ENCODE measurements at regions not wholly inside any gene's neighbourhood (a gene's known extent, or its start where the extent isn't known, plus 50 kb on each side); places are given as distances from the start of the nearest gene placed in this dataset.

DNA sequence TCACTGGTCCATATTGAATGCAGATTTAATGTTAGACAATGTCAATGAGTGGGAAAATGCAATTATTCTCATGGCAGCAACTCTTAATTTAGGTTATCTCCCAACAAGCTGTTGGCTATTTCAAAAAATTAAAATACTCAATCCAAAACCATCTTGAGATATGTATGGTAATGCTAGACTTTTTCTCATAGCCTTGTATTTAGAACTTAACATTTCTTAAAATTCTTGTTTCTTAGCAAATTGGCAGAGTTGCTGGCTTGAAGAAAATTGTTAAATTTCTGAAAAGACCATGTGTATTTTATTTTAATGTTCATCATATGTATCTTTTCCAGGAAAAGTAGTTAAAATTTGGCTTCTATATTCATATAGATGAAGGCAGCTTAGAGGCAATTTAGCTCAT is 1355.1 kb downstream of the PCDH9 start:
- H3K27ac ChIP-seq: no peak overlapping the region
- no peak for TF ChIP-seq ZFX (IDR thresholded peaks at IDR 0.05; ENCODE audit: borderline replicate concordance)
- TF ChIP-seq, protein P1, sequence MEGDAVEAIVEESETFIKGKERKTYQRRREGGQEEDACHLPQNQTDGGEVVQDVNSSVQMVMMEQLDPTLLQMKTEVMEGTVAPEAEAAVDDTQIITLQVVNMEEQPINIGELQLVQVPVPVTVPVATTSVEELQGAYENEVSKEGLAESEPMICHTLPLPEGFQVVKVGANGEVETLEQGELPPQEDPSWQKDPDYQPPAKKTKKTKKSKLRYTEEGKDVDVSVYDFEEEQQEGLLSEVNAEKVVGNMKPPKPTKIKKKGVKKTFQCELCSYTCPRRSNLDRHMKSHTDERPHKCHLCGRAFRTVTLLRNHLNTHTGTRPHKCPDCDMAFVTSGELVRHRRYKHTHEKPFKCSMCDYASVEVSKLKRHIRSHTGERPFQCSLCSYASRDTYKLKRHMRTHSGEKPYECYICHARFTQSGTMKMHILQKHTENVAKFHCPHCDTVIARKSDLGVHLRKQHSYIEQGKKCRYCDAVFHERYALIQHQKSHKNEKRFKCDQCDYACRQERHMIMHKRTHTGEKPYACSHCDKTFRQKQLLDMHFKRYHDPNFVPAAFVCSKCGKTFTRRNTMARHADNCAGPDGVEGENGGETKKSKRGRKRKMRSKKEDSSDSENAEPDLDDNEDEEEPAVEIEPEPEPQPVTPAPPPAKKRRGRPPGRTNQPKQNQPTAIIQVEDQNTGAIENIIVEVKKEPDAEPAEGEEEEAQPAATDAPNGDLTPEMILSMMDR (IDR thresholded peaks at IDR 0.05): no peak

DNA sequence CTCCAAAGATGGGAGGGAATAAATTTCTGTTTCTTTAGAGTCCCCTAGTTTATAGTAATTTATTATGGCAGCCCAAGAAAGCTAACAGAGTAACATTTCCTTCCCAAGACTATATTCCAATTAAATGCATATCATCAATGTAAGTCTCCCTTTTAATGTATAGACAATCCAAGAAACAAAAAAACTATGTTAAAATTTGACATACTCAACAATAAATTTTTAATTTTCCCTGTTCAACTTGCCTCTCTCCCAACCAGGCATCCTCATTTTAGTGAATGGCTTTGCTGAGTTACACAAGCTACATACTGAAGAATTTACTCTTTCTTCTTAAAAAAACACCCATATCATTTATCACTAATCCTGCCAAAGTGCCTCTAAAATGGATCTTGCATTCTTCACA is 1357.7 kb downstream of the PCDH9 start:
- TF ChIP-seq, protein P1 (IDR thresholded peaks at IDR 0.05): no peak
- TF ChIP-seq ZFX (IDR thresholded peaks at IDR 0.05; ENCODE audit: borderline replicate concordance): no peak
- no peak overlapping the region for H3K27ac ChIP-seq

DNA sequence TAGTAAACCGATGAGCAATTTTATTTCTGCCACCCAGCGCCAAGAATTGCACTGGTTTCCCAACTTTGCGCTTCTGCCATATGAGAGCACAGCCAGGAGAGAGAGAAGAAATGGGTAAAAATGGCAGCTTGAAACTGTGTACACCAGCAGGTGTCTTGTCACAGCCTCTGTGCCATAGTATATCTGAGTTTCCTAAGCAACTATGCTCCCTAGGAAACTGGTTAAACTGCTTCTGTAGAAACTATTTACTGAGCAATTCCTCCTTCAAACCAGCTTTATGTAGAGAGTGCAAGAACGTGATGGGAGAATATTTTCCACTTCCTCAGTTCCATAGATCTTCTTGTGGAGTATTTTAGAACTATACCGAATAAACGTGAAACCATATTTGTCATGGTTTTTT is 1361.3 kb downstream of the PCDH9 start:
- no peak for TF ChIP-seq ZFX (IDR thresholded peaks at IDR 0.05; ENCODE audit: borderline replicate concordance)
- TF ChIP-seq, protein P1 (IDR thresholded peaks at IDR 0.05): no peak

DNA sequence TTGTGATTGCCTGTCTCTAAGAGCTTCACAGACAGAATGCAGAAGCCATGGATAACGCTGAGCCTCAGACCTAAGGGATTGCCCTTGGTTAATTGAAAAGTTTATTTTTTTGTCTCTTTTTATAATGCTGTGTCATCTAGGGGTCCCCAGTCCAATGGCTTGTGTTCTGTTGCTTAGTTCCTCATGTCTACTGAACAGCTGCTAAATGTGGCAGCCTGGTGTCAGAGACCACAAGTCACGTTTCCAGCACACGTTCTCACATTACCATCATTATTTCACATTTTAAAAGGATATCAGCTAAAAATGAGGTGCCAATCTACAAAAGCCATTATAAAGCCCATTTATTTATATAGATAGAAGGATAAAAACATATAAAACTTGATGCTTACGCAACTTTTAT is 1362.0 kb downstream of the PCDH9 start:
- no peak for TF ChIP-seq ZFX (IDR thresholded peaks at IDR 0.05; ENCODE audit: borderline replicate concordance)
- TF ChIP-seq, protein P1 (IDR thresholded peaks at IDR 0.05): no peak
- H3K27ac ChIP-seq: no peak overlapping the region

More for the DNA sequence above, 1361.3 kb downstream of the PCDH9 start:
- H3K27ac ChIP-seq: no peak overlapping the region

DNA sequence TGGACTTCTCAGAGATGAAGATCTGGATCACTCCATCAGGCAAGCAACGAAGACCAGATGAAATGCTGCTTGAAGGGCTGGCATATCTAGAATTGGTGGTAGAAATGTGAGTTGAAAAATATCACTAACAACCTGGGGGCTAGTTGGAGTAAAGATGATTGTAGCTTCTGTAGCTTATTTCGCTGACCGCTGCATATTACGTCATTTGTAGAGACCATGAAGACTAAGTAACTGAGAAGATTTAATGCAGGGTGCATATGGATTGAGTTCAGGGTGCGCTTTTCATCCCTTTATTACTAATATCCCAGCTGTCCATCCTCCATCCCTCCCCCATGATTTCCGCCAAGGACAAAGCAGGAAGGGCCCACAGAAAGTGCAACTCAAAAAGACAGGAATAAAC is 1364.0 kb downstream of the PCDH9 start:
- TF ChIP-seq, protein P1 (IDR thresholded peaks at IDR 0.05): no peak
- TF ChIP-seq ZFX (IDR thresholded peaks at IDR 0.05; ENCODE audit: borderline replicate concordance): no peak
- no peak overlapping the region for H3K27ac ChIP-seq

DNA sequence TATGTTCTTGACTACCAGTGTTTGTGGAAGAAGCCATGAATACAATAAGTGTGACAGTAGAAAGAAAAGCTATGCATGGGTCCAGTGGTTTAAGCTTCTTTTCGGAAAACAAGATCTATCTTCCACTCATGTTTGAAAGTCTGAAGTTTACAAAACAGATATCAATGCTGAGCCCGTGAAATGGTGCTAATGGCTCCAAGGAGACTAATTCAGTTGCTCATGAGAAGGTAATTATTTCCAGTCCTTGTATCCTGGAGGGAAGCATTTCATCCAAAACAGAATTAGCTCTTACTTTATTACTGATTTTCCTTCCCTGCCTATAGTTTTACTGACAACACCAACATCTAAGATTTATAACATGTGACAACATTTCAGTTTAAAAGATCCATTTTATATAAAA is 1364.9 kb downstream of the PCDH9 start:
- TF ChIP-seq, protein P1 (IDR thresholded peaks at IDR 0.05): no peak
- TF ChIP-seq ZFX (IDR thresholded peaks at IDR 0.05; ENCODE audit: borderline replicate concordance): no peak
- H3K27ac ChIP-seq: no peak overlapping the region

DNA sequence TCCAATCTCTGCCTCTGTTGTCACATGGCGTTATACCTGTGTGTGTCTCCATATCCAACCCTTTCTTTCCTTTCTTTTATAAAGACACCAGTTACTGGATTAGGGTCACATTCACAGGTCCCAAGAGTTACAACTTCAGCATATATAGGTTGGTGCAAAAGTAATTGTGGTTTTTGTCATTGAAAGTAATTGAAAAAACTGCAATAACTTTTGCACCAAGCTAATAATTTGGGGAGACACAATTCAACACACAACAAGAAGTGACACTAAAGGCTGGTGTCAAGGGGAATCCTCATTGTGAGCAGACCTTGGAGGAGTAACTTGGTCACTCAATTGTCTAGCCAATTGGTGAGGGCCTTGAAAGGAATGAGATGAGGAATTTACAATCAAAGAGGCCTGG is 1366.1 kb downstream of the PCDH9 start:
- no peak overlapping the region for H3K27ac ChIP-seq
- TF ChIP-seq, protein P1 (IDR thresholded peaks at IDR 0.05): no peak

Data from 22Rv1 (cell line).